NT2/D1 (cell line): ENCODE measurements at regions not wholly inside any gene's neighbourhood (a gene's known extent, or its start where the extent isn't known, plus 50 kb on each side); places are given as distances from the start of the nearest gene placed in this dataset.

Experiments used
- DNase-seq: peaks from one replicate; pipeline ENCODE4 v3.0.0-alpha.2; 2011; ENCODE audit warnings: low read depth, low spot score
- H3K27me3 ChIP-seq: 2 replicates; pipeline ENCODE4 v1.6.0; 2011; ENCODE audit warnings: mild to moderate bottlenecking; ENCODE audit not compliant: insufficient read length, insufficient read depth
- H3K36me3 ChIP-seq: 2 replicates; pipeline ENCODE4 v1.6.1; 2011; ENCODE audit warnings: mild to moderate bottlenecking, low read length, mixed read lengths; ENCODE audit not compliant: insufficient read depth, insufficient read length
- H3K4me1 ChIP-seq: 2 replicates; pipeline ENCODE4 v1.5.1; 2011; ENCODE audit not compliant: insufficient read depth, insufficient read length
- H3K4me3 ChIP-seq: 2 replicates; pipeline ENCODE4 v1.5.1; 2011; ENCODE audit warnings: low read depth; ENCODE audit not compliant: insufficient read length
- H3K9ac ChIP-seq: 2 replicates; pipeline ENCODE4 v1.6.0; 2011; ENCODE audit warnings: low read depth; ENCODE audit not compliant: insufficient read length
- H3K9me3 ChIP-seq: 2 replicates; pipeline ENCODE4 v1.5.1; 2011; ENCODE audit warnings: mild to moderate bottlenecking, low read length; ENCODE audit not compliant: insufficient read depth
- SUZ12 ChIP-seq: IDR thresholded peaks from 2 replicates; pipeline ENCODE4 v1.6.1; 2011; ENCODE audit not compliant: insufficient read length, insufficient read depth; ENCODE audit errors: extremely low read depth
- YY1 ChIP-seq: IDR thresholded peaks from 2 replicates; pipeline ENCODE4 v1.6.1; 2011; ENCODE audit not compliant: insufficient read length, insufficient read depth
- ZNF274 ChIP-seq: IDR thresholded peaks from 2 replicates; pipeline ENCODE4 v1.6.1; 2011; ENCODE audit warnings: mild to moderate bottlenecking, low read depth, low read length

DNA sequence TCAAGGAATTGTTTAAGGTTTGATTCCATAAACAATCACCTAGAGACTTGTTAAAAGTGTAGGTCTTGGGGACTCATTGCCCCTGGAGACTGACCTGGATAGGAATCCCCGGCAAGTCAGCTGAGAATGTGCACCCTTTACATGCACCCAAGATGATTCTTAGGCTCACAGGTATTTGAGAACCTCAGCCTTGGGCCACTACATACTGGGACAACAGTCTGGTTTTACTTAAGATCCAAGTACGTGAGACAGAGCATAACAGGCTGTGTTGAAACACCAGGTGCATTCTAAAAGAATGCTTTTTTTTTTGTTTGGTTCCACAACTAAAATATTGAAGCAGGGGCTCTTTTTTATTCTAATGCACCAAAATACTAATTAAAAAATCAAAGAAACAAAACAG, 215.8 kb downstream of the TMX3 start:
- Histone ChIP-seq H3K4me3 (no peak overlapping the region), H3K4me1 (no peaks in the 10 kb centered on the region), H3K27me3 (no peaks in the 10 kb centered on the region), H3K36me3 (no peaks in the 10 kb centered on the region), H3K9ac (no peak overlapping the region), H3K9me3 (no peaks in the 10 kb centered on the region)
- TF ChIP-seq SUZ12, result no peak
- no peak for TF ChIP-seq ZNF274
- DNase-seq, result no peak

DNA sequence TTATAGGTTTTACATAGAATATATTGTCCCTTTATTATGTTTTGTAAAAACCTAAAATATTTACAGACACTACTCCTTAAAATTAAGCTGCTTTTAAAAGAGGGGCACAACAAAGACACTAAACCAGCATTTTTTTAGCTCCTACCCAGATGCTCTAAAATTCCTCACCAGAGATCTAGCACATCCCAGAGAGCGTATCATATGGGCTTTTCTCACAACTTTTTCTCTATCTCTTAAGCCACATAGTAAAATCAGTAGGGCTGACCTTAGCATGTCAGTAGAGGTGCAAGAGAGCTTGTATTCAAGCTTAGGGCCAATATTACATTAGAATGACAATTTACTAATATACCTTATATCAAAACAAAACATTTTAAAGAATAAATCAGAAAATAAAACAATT, 216.3 kb downstream of the TMX3 start:
- DNase-seq, result no peak
- no peak for TF ChIP-seq ZNF274
- H3K4me1 ChIP-seq, result no peaks in the 10 kb centered on the region
- no peaks in the 10 kb centered on the region for H3K36me3 ChIP-seq
- no peaks in the 10 kb centered on the region for H3K27me3 ChIP-seq
- no peak overlapping the region for H3K9ac ChIP-seq
- no peak overlapping the region for H3K4me3 ChIP-seq
- H3K9me3 ChIP-seq, result no peaks in the 10 kb centered on the region

DNA sequence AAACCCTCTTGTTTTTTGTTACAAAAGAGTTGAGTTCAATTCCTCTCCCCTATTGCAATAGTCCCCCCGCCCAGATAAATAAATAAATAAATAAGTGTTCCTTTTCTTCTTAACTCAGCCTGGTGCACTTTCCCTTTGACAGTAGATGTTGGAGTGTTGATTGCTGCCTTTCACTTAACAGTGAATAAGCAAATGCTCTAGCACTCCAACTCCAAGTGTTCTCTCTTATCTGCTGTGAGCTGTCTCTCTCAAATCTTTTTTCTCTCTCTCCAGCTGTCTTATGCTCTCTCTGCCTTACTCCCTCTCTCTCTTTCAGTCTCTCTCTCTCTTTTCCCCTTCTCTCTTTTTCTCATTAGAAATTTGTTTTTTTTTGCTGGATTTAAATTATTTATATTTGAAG, 216.7 kb downstream of the TMX3 start:
- Histone ChIP-seq H3K9me3 (no peaks in the 10 kb centered on the region), H3K36me3 (no peaks in the 10 kb centered on the region), H3K9ac (no peak overlapping the region), H3K4me1 (no peaks in the 10 kb centered on the region), H3K27me3 (no peaks in the 10 kb centered on the region), H3K4me3 (no peak overlapping the region)
- DNase-seq, result no peak
- no peak for TF ChIP-seq ZNF274
- no peak for TF ChIP-seq YY1
- no peak for TF ChIP-seq SUZ12

DNA sequence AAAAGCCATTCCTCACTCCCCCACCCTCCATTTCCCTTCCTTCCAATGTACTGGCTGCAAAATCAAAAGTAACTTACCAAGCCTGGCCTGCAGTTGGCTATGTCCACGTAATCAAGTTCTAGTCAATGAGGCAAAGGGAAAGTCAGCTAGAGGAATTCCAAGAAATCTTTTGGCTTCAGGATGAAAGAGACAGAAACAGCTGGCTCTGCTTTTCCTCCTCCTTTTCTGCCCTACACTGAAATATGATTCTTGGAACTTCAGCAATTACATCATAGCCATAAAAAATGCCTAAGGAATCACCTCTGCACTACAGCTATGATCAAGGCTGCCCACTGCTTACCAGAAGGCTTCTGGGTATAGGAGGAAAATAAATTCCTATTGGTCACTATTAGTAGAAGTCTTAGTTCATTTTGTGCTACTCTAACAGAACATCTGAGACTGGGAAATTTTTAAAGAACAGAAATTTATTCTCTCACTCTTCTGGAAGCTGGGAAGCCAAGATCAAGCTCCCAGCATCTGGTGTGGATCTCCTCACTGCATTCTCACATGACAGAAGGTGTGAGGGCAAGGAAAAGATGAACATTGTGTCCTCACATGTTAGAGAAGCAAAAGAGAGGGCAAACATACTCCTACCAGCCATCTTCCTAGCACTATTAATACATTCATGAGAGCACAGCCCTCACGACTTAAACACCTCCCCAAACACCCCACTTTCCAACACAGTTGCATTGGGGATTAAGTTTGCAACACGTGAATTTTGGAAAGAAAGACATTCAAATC, 219.9 kb downstream of the TMX3 start:
- TF ChIP-seq SUZ12, result no peak
- TF ChIP-seq ZNF274, result no peak
- no peak for TF ChIP-seq YY1
- H3K36me3 ChIP-seq, result no peaks in the 10 kb centered on the region
- no peak for DNase-seq
- H3K27me3 ChIP-seq, result no peaks in the 10 kb centered on the region
- no peaks in the 10 kb centered on the region for H3K9me3 ChIP-seq
- no peaks in the 10 kb centered on the region for H3K4me1 ChIP-seq
- H3K4me3 ChIP-seq, result no peak overlapping the region
- H3K9ac ChIP-seq, result no peak overlapping the region

DNA sequence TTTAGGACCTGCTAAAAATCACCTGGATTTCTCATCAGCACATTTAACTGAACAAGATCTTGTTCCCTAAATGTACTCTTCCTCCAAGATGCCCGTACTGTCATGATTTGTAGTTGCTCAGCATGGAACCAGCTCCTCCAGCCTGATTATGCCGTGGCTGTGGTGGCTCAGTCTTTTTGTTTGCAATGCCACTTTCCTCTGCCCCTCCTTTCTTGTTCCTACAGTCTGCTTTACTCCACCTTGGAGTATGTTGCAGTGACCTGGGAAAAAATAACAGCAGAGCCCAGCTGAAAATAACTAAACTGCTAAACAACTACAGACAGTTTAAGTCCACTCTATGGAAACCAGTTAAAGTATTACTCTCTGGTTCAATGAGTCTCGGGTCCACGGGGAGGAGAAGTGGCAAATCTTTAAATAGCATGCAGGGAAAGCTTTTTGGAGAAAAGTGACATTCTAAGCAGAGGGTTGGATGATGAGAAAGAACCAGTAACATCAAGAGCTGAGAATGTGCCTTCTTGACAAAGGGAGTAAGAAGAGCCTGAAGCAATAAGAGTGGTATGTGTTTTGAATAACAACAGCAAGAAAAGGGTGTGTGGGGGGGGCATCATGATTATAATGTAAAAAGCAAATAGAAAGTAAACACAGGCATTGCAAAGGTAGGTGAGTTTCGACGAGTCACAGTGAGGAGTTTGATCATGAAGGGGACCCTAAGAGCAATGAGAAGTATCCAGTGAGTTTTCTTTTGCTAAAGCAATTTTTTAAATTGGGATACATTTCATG, 225.7 kb downstream of the TMX3 start:
- TF ChIP-seq YY1 (no peak), SUZ12 (no peak), ZNF274 (no peak)
- H3K9ac ChIP-seq, result no peak overlapping the region
- no peaks in the 10 kb centered on the region for H3K4me1 ChIP-seq
- no peaks in the 10 kb centered on the region for H3K36me3 ChIP-seq
- peak; percentile 50 for DNase-seq
- no peaks in the 10 kb centered on the region; the same call in 1 of the 2 replicates for H3K9me3 ChIP-seq
- H3K4me3 ChIP-seq, result peak overlapping the region; percentile 6
- no peaks in the 10 kb centered on the region for H3K27me3 ChIP-seq

DNA sequence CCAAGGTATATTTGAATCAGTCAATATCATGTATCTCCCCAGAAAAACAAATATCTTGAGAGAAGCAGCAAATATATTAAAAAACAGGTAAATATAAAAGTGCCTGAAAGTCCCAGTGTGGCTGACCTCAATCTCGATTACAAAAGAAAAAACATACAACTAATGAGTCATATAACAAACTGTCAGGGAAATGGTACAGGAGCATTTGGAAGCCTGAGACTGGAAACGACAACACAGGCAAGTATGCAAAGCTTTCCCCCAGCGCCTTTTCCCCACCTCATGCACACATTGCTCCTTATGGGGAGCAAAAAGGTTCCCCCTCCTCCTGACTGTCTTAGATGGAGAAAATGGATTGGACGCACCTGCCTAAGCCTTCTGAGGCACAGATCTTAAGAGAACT, 230.7 kb downstream of the TMX3 start:
- peaks cover 9% of the 10 kb centered on the region; the same call in 1 of the 2 replicates for H3K9me3 ChIP-seq
- DNase-seq, result no peak

DNA sequence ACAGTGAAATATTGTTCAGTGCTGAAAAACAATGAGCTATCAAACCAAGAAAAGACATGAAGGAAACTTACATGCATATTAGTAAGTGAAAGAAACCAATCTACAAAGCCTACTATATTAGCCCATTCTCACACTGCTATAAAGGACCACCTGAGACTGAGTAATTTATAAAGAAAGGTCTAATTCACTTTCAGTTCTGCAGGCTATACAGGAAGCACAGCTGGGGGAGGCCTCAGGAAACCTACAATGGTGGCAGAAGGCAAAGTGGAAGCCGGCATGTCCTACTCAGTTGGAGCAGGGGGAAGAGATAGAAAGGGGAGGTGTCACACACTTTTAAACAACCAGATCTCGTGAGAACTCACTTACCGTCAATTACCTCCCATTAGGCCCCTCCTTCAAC, 232.1 kb downstream of the TMX3 start:
- no peaks in the 10 kb centered on the region for H3K36me3 ChIP-seq
- TF ChIP-seq ZNF274, result no peak
- TF ChIP-seq YY1, result no peak
- no peak for TF ChIP-seq SUZ12
- H3K27me3 ChIP-seq, result no peaks in the 10 kb centered on the region
- H3K9ac ChIP-seq, result no peak overlapping the region
- H3K4me3 ChIP-seq, result no peak overlapping the region
- no peak for DNase-seq
- peaks cover 9% of the 10 kb centered on the region; the same call in 1 of the 2 replicates for H3K9me3 ChIP-seq
- H3K4me1 ChIP-seq, result no peaks in the 10 kb centered on the region

More for the DNA sequence above, 230.7 kb downstream of the TMX3 start:
- TF ChIP-seq SUZ12 (no peak), YY1 (no peak)
- H3K27me3 ChIP-seq, result no peaks in the 10 kb centered on the region
- no peak overlapping the region for H3K4me3 ChIP-seq
- H3K4me1 ChIP-seq, result no peaks in the 10 kb centered on the region
- H3K9ac ChIP-seq, result no peak overlapping the region
- H3K36me3 ChIP-seq, result no peaks in the 10 kb centered on the region
